ENCODE measurements at regions not wholly inside any gene's neighbourhood (a gene's known extent, or its start where the extent isn't known, plus 50 kb on each side); places are given as distances from the start of the nearest gene placed in this dataset.

DNA sequence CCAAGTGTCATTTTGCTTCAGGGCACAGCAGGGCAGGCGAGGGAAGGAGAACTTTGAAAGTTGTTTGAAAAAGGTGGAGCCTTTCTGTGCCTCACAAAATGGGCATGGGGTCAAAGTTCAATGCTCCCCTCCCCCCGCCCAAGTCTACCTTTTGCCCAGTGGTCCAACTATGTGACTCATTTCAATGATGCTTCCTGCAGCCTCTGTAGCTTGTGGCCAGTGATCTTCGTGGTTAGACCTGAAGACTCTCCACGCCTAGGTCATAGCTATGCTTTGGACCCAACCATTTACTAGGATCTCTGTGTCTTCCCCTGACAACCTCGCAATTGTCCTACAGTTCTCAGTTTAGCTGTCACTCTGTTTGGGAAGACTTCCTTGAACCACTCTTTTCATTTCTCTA is 280.3 kb upstream of the GJB5 start:
- intact Hi-C loops (cut with micrococcal nuclease; ENCODE audit: unreplicated experiment) (no loop called here), in situ Hi-C loops (cut with HindIII; ENCODE audit: low pct_unique_long_range_greater_than_20kb, low sequenced_read_pairs) (no loop called here)
- TF ChIP-seq SIN3A (IDR thresholded peaks at IDR 0.05; ENCODE audit: borderline replicate concordance, insufficient read depth, low read depth, low read length) (no peak), POLR2AphosphoS5 (IDR thresholded peaks at IDR 0.05; ENCODE audit: low read depth, low read length) (no peak), TCF7L2 (IDR thresholded peaks at IDR 0.05; ENCODE audit: low read depth, low read length) (no peak)
- TF ChIP-seq, protein P1, sequence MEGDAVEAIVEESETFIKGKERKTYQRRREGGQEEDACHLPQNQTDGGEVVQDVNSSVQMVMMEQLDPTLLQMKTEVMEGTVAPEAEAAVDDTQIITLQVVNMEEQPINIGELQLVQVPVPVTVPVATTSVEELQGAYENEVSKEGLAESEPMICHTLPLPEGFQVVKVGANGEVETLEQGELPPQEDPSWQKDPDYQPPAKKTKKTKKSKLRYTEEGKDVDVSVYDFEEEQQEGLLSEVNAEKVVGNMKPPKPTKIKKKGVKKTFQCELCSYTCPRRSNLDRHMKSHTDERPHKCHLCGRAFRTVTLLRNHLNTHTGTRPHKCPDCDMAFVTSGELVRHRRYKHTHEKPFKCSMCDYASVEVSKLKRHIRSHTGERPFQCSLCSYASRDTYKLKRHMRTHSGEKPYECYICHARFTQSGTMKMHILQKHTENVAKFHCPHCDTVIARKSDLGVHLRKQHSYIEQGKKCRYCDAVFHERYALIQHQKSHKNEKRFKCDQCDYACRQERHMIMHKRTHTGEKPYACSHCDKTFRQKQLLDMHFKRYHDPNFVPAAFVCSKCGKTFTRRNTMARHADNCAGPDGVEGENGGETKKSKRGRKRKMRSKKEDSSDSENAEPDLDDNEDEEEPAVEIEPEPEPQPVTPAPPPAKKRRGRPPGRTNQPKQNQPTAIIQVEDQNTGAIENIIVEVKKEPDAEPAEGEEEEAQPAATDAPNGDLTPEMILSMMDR (IDR thresholded peaks at IDR 0.05), result no peak
- TF ChIP-seq, protein P2, sequence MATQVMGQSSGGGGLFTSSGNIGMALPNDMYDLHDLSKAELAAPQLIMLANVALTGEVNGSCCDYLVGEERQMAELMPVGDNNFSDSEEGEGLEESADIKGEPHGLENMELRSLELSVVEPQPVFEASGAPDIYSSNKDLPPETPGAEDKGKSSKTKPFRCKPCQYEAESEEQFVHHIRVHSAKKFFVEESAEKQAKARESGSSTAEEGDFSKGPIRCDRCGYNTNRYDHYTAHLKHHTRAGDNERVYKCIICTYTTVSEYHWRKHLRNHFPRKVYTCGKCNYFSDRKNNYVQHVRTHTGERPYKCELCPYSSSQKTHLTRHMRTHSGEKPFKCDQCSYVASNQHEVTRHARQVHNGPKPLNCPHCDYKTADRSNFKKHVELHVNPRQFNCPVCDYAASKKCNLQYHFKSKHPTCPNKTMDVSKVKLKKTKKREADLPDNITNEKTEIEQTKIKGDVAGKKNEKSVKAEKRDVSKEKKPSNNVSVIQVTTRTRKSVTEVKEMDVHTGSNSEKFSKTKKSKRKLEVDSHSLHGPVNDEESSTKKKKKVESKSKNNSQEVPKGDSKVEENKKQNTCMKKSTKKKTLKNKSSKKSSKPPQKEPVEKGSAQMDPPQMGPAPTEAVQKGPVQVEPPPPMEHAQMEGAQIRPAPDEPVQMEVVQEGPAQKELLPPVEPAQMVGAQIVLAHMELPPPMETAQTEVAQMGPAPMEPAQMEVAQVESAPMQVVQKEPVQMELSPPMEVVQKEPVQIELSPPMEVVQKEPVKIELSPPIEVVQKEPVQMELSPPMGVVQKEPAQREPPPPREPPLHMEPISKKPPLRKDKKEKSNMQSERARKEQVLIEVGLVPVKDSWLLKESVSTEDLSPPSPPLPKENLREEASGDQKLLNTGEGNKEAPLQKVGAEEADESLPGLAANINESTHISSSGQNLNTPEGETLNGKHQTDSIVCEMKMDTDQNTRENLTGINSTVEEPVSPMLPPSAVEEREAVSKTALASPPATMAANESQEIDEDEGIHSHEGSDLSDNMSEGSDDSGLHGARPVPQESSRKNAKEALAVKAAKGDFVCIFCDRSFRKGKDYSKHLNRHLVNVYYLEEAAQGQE (IDR thresholded peaks at IDR 0.05; ENCODE audit: insufficient read depth in 1 of 2, low read depth in 2 of 2, low read length in 1 of 2), result no peak
- Histone ChIP-seq H3K27ac (ENCODE audit: low read length) (no peak overlapping the region), H3K4me1 (ENCODE audit: control insufficient read depth, insufficient read depth, low read length) (no peaks in the 10 kb centered on the region), H3K4me3 (ENCODE audit: low read depth in 2 of 2, low read length in 2 of 2) (no peak overlapping the region), H3K9me3 (ENCODE audit: control insufficient read depth, insufficient read depth, low read depth, low read length) (no peaks in the 10 kb centered on the region), H3K27me3 (ENCODE audit: control insufficient read depth, insufficient read depth, low read length) (peaks cover 12% of the 10 kb centered on the region), H3K36me3 (ENCODE audit: control insufficient read depth, insufficient read depth, low read length) (no peaks in the 10 kb centered on the region; the same call in 1 of the 2 replicates)
- no TSS peak for BruUV-seq (replicated peaks)
- POLR2A ChIA-PET, result no interaction called here
- DNase-seq (ENCODE audit: low read depth, low spot score), result no peak
- ATAC-seq, result no peak
- CTCF ChIA-PET, result no interaction called here

DNA sequence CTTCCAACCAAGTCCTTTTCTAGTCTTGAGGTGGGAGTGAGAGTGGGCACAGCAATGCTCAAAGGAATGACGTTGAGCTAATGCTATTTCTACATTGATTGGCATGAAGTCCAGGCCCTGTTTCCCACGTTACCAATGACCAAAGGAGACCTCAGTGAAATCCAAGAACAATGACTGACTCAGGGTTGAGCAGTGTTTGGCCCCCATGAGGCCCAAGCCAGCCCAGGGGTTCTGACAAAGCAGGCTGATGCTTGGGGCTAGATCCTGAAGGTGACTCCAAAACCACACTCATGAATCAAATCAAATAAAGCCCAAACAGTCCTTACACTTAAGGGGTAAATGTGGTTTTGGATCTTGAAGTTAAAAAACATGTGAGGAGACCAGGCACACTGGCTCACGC is 278.5 kb upstream of the GJB5 start:
- POLR2A ChIA-PET, result no interaction called here
- intact Hi-C loops (cut with micrococcal nuclease; ENCODE audit: unreplicated experiment) (no loop called here), in situ Hi-C loops (cut with HindIII; ENCODE audit: low pct_unique_long_range_greater_than_20kb, low sequenced_read_pairs) (no loop called here)
- CTCF ChIA-PET, result no interaction called here
- no peak for DNase-seq (ENCODE audit: low read depth, low spot score)
- BruUV-seq (replicated peaks), result no TSS peak
- H3K9me3 ChIP-seq (ENCODE audit: control insufficient read depth, insufficient read depth, low read depth, low read length), result no peaks in the 10 kb centered on the region
- TF ChIP-seq, protein P2 (IDR thresholded peaks at IDR 0.05; ENCODE audit: insufficient read depth in 1 of 2, low read depth in 2 of 2, low read length in 1 of 2), result no peak
- TF ChIP-seq SIN3A (IDR thresholded peaks at IDR 0.05; ENCODE audit: borderline replicate concordance, insufficient read depth, low read depth, low read length), result no peak
- TF ChIP-seq, protein P1 (IDR thresholded peaks at IDR 0.05), result no peak
- H3K4me1 ChIP-seq (ENCODE audit: control insufficient read depth, insufficient read depth, low read length), result no peaks in the 10 kb centered on the region
- peaks cover 9% of the 10 kb centered on the region for H3K27me3 ChIP-seq (ENCODE audit: control insufficient read depth, insufficient read depth, low read length)
- no peak overlapping the region for H3K4me3 ChIP-seq (ENCODE audit: low read depth in 2 of 2, low read length in 2 of 2)
- H3K27ac ChIP-seq (ENCODE audit: low read length), result no peak overlapping the region
- H3K36me3 ChIP-seq (ENCODE audit: control insufficient read depth, insufficient read depth, low read length), result no peaks in the 10 kb centered on the region; the same call in 1 of the 2 replicates
- no peak for ATAC-seq

Data from Panc1 (cell line).